B cell (primary cell): ENCODE measurements at regions not wholly inside any gene's neighbourhood (a gene's known extent, or its start where the extent isn't known, plus 50 kb on each side); places are given as distances from the start of the nearest gene placed in this dataset.

Experiments used
- CTCF ChIP-seq: fragments of 200-600 bp; IDR thresholded peaks from one replicate; pipeline ENCODE4 v1.8.0; 2022; ENCODE audit warnings: antibody characterized with exemption, mild to moderate bottlenecking
- EZH2 ChIP-seq: IDR thresholded peaks from 2 replicates; pipeline ENCODE4 v1.6.1; 2012; ENCODE audit warnings: borderline replicate concordance, low read depth, mild to moderate bottlenecking, moderate library complexity, low read length; ENCODE audit not compliant: insufficient read depth, poor library complexity, severe bottlenecking

- TF ChIP-seq CTCF (no peak), EZH2 (no peak)
Measured at GRCh38 chr14:31969699-31970240, 107.3 kb upstream of the ARHGAP5 start.
